Mesodermal cell (in vitro differentiated cells): ENCODE measurements at regions not wholly inside any gene's neighbourhood (a gene's known extent, or its start where the extent isn't known, plus 50 kb on each side); places are given as distances from the start of the nearest gene placed in this dataset.

Experiments
- H3K27ac ChIP-seq: 2 replicates; pipeline ENCODE4 v1.7.0; 2013; ENCODE audit warnings: mild to moderate bottlenecking, low read depth, low read length, moderate library complexity; ENCODE audit not compliant: severe bottlenecking
- H3K36me3 ChIP-seq: 2 replicates; pipeline ENCODE4 v1.7.1; 2013; ENCODE audit warnings: mild to moderate bottlenecking, low read length, moderate library complexity; ENCODE audit not compliant: control insufficient read depth, insufficient read depth
- H3K4me1 ChIP-seq: one replicate; pipeline ENCODE4 v1.7.1; 2013; ENCODE audit warnings: mild to moderate bottlenecking, low read length; ENCODE audit not compliant: insufficient read depth, control insufficient read depth, poor library complexity, severe bottlenecking
- H3K4me3 ChIP-seq: 2 replicates; pipeline ENCODE4 v1.7.0; 2013; ENCODE audit warnings: low read length, control low read depth, mild to moderate bottlenecking; ENCODE audit not compliant: insufficient read depth, poor library complexity, severe bottlenecking; ENCODE audit errors: extremely low read depth
- H3K9me3 ChIP-seq: 2 replicates; pipeline ENCODE4 v1.7.1; 2013; ENCODE audit warnings: mild to moderate bottlenecking, low read length, moderate library complexity; ENCODE audit not compliant: control insufficient read depth
- WGBS, 2 experiments: methylation state at CpG; one replicate each; pipeline ENCODE4 v1.1.5; 2013; ENCODE audit warnings: missing lambda C conversion rate in 2 of 2; ENCODE audit not compliant: insufficient coverage in 2 of 2; 5-methylcytosine and 5-hydroxymethylcytosine counted together

DNA sequence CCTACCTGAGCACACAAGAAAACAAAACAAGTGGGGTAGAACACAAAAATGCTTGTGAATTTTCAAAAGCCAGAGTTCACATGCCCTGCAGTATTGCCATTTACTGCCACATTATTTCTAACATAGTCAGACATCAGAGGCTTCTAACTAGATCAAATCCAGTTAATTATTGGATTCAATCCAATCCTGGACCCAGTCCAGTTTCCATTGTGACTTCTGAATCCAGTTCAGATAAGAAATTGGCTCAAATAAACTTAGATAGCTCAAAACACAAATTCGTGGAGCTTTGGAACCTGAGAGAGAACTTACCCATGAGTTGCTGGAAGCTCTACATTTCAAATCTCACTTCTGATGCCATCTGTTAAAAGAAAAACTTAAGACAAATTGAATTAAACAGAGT lies 85.2 kb upstream of the ANKEF1 start:
- Histone ChIP-seq H3K4me1 (no peaks in the 10 kb centered on the region), H3K36me3 (no peaks in the 10 kb centered on the region), H3K4me3 (no peak overlapping the region), H3K27ac (no peak overlapping the region), H3K9me3 (no peaks in the 10 kb centered on the region)
- 80% methylated on average over 1 of the region's 1 CpG; no CpG with 5 or more reads in 1 of the 2 experiments for WGBS, 2 experiments

- Histone ChIP-seq H3K36me3 (no peaks in the 10 kb centered on the region), H3K27ac (peak overlapping the region; percentile 26)
- WGBS, 2 experiments = 71% methylated on average over 1 of the region's 1 CpG; no CpG with 5 or more reads in 1 of the 2 experiments
Observed at GRCh38 chr20:9945408-9945807, 89.4 kb upstream of the ANKEF1 start.

DNA sequence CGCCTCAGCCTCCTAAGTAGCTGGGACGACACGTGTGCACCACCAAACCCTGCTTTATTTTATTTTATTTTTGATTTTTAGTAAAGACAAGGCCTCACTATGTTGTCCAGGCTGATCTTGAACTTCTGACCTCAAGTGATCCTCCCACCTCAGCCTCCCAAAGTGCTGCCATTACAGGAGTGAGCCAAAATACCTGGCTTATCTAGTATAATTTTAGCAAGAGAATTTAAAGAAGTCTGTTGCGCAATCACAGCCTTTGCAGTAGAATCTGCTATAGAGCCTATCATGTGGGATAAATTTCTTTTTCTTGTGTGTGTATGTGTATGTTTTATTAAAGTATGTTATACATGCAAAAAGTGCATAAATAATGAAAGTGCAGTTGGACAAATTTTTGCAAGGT lies 92.1 kb upstream of the ANKEF1 start:
- Histone ChIP-seq H3K27ac (no peak overlapping the region), H3K4me3 (no peak overlapping the region), H3K36me3 (no peaks in the 10 kb centered on the region), H3K4me1 (no peaks in the 10 kb centered on the region), H3K9me3 (no peaks in the 10 kb centered on the region)
- WGBS, 2 experiments = 86 to 100% methylated on average over 1 to 2 of the region's 4 CpGs

More at GRCh38 chr20:9945408-9945807, 89.4 kb upstream of the ANKEF1 start:
- Histone ChIP-seq H3K4me1 (no peaks in the 10 kb centered on the region), H3K4me3 (no peak overlapping the region), H3K9me3 (no peaks in the 10 kb centered on the region)

- Histone ChIP-seq H3K36me3 (no peaks in the 10 kb centered on the region), H3K9me3 (no peaks in the 10 kb centered on the region), H3K27ac (no peak overlapping the region), H3K4me3 (no peak overlapping the region), H3K4me1 (no peaks in the 10 kb centered on the region)
- no CpG with 5 or more reads among the region's 2 CpGs for WGBS, 2 experiments
Observed at GRCh38 chr20:9940329-9940728, 94.5 kb upstream of the ANKEF1 start.

- H3K9me3 ChIP-seq = no peaks in the 10 kb centered on the region
- WGBS, 2 experiments = 89 to 100% methylated on average over 1 to 2 of the region's 2 CpGs
Observed at GRCh38 chr20:9939231-9939630, 95.6 kb upstream of the ANKEF1 start.

DNA sequence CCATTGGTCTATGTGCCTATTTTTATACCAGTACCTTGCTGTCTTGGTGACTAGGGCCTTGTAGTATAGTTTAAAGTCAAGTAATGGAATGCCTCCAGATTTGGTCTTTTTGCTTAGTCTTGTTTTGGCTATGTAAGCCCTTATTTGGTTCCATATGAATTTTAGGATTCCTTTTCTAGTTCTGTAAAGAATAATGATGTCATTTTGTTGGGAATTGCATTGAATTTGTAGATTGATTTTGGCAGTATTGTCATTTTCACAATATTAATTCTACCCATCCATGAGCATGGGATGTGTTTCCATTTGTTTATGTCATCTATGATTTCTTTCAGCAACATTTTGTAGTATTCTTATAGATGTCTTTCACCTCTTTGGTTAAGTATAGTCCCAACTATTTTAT lies 96.4 kb upstream of the PAK5 start:
- Histone ChIP-seq H3K4me3 (no peak overlapping the region), H3K9me3 (no peaks in the 10 kb centered on the region), H3K27ac (no peak overlapping the region), H3K36me3 (no peaks in the 10 kb centered on the region), H3K4me1 (no peaks in the 10 kb centered on the region)

More at GRCh38 chr20:9939231-9939630, 95.6 kb upstream of the ANKEF1 start:
- no peaks in the 10 kb centered on the region for H3K4me1 ChIP-seq
- no peak overlapping the region for H3K27ac ChIP-seq
- no peak overlapping the region for H3K4me3 ChIP-seq
- no peaks in the 10 kb centered on the region for H3K36me3 ChIP-seq

DNA sequence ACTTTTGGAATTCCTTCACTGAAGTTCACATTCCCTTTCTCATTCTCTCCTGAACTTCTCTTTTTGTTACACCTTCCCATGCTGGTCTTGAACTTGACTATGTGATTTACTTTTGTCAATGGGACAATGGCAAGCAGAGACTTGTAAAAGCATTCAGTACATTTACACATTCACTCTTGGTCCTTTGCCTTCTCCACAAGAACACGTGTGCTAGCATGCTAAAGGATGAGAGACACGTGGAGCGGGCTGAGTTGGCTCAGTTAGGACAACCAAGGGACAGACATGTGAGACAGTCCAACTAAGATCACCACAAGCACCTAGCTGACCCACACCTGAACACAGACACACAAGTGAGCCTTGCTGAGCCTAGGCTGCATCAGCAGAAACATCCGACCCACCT lies 91.3 kb upstream of the PAK5 start:
- H3K27ac ChIP-seq = no peak overlapping the region
- H3K9me3 ChIP-seq = no peaks in the 10 kb centered on the region
- 89 to 92% methylated on average over 4 of the region's 4 CpGs for WGBS, 2 experiments
- H3K4me1 ChIP-seq = no peaks in the 10 kb centered on the region
- no peak overlapping the region for H3K4me3 ChIP-seq
- no peaks in the 10 kb centered on the region for H3K36me3 ChIP-seq

- Histone ChIP-seq H3K27ac (no peak overlapping the region), H3K9me3 (no peaks in the 10 kb centered on the region), H3K36me3 (no peaks in the 10 kb centered on the region), H3K4me1 (no peaks in the 10 kb centered on the region), H3K4me3 (no peak overlapping the region)
- WGBS, 2 experiments = 71 to 92% methylated on average over 1 of the region's 1 CpG
Observed at GRCh38 chr20:9928955-9929354, 90.1 kb upstream of the PAK5 start.

DNA sequence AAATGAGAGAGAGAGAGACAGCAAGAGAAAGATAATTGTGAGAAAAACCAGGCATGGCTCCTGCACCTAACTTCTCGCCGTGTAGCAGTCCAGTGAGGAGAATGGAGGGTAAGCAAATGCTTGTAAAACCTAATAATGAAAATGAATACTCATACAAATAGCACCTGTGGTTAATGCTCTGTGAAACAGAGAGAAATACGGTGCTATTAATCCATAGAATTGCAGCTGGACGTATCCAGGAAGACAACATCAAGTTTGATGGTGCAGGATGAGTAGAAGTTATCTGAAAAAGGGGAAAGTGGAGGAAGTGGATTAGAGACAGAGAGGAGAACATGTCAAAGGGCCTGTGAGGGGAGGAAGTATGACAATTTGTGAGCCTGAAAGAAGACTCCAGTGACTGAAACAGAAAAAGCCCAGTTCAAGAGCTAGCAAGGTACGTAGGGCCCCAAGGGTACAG lies 89.4 kb upstream of the PAK5 start:
- Histone ChIP-seq H3K4me1 (no peaks in the 10 kb centered on the region), H3K36me3 (no peaks in the 10 kb centered on the region), H3K4me3 (no peak overlapping the region), H3K9me3 (no peaks in the 10 kb centered on the region), H3K27ac (no peak overlapping the region)
- 44 to 52% methylated on average over 3 to 5 of the region's 5 CpGs for WGBS, 2 experiments

- no CpG with 5 or more reads among the region's 1 CpG for WGBS, 2 experiments
Observed at GRCh38 chr20:9927224-9927623, 88.3 kb upstream of the PAK5 start.

GRCh38 chr20:9926476-9926875 lies 87.6 kb upstream of the PAK5 start:
- Histone ChIP-seq H3K4me3 (no peak overlapping the region), H3K9me3 (no peaks in the 10 kb centered on the region), H3K36me3 (no peaks in the 10 kb centered on the region), H3K4me1 (no peaks in the 10 kb centered on the region), H3K27ac (no peak overlapping the region)

More at GRCh38 chr20:9927224-9927623, 88.3 kb upstream of the PAK5 start:
- Histone ChIP-seq H3K36me3 (no peaks in the 10 kb centered on the region), H3K9me3 (no peaks in the 10 kb centered on the region), H3K27ac (no peak overlapping the region), H3K4me3 (no peak overlapping the region), H3K4me1 (no peaks in the 10 kb centered on the region)
